SK-N-SH treated with all-trans-retinoic acid at 6 μM for 48 hours (cell line): ENCODE measurements at regions not wholly inside any gene's neighbourhood (a gene's known extent, or its start where the extent isn't known, plus 50 kb on each side); places are given as distances from the start of the nearest gene placed in this dataset.
A peak's percentile ranks its signal among the peaks of the same experiment; 100 is the strongest.

Source experiments
- ATAC-seq: fragments of 200-7000 bp; cut with Tn5 transposase; 3 replicates; pipeline ENCODE4 v1.9.1; 2020; ENCODE audit warnings: mild to moderate bottlenecking, moderate library complexity
- BACH2 ChIP-seq: fragments of 250-450 bp; sonication (Bioruptor Pico); IDR thresholded peaks from 2 replicates; pipeline ENCODE4 v1.9.0; 2021; ENCODE audit warnings: mild to moderate bottlenecking, borderline replicate concordance
- CREB5 ChIP-seq: fragments of 250-450 bp; sonication (Bioruptor Pico); IDR thresholded peaks from 2 replicates; pipeline ENCODE4 v1.5.1; 2020; ENCODE audit warnings: low read depth, mild to moderate bottlenecking, moderate library complexity
- CSDC2 ChIP-seq: fragments of 250-450 bp; sonication (Bioruptor Pico); IDR thresholded peaks from 2 replicates; pipeline ENCODE4 v1.5.0; 2020; ENCODE audit warnings: mild to moderate bottlenecking, moderate library complexity
- ESRRG ChIP-seq: fragments of 250-450 bp; sonication (Bioruptor Pico); IDR thresholded peaks from 2 replicates; pipeline ENCODE4 v1.6.1; 2021; ENCODE audit warnings: mild to moderate bottlenecking
- GLIS3 ChIP-seq: fragments of 250-450 bp; sonication (Bioruptor Pico); IDR thresholded peaks from 2 replicates; pipeline ENCODE4 v1.5.0; 2020; ENCODE audit warnings: mild to moderate bottlenecking, moderate library complexity
- OSR1 ChIP-seq: fragments of 250-450 bp; sonication (Bioruptor Pico); IDR thresholded peaks from 2 replicates; pipeline ENCODE4 v1.8.0; 2022; ENCODE audit warnings: moderate library complexity, mild to moderate bottlenecking, inconsistent platforms
- PPARA ChIP-seq: fragments of 250-450 bp; sonication (Bioruptor Pico); IDR thresholded peaks from 2 replicates; pipeline ENCODE4 v1.5.0; 2020; ENCODE audit warnings: mild to moderate bottlenecking, borderline replicate concordance
- RARB ChIP-seq: fragments of 250-450 bp; sonication (Bioruptor Pico); IDR thresholded peaks from 2 replicates; pipeline ENCODE4 v1.8.0; 2021; ENCODE audit warnings: mild to moderate bottlenecking, moderate library complexity
- SNAI2 ChIP-seq: fragments of 250-450 bp; sonication (Bioruptor Pico); IDR thresholded peaks from 2 replicates; pipeline ENCODE4 v1.5.0; 2020; ENCODE audit warnings: mild to moderate bottlenecking, moderate library complexity
- ZC3H10 ChIP-seq: fragments of 250-450 bp; sonication (Bioruptor Pico); IDR thresholded peaks from 2 replicates; pipeline ENCODE4 v1.5.1; 2021; ENCODE audit warnings: mild to moderate bottlenecking, moderate library complexity
- ZFP3 ChIP-seq: fragments of 250-450 bp; sonication (Bioruptor Pico); IDR thresholded peaks from 2 replicates; pipeline ENCODE4 v1.5.0; 2020; ENCODE audit warnings: mild to moderate bottlenecking, moderate library complexity
- ZFP30 ChIP-seq: fragments of 450-650 bp; formaldehyde crosslinking; IDR thresholded peaks from 2 replicates; pipeline ENCODE4 v1.5.0; 2022; ENCODE audit warnings: mild to moderate bottlenecking, moderate library complexity
- ZNF565 ChIP-seq: fragments of 450-650 bp; formaldehyde crosslinking; conservative IDR thresholded peaks from 2 replicates; pipeline ENCODE4 v1.5.0; 2020; ENCODE audit warnings: low read depth, mild to moderate bottlenecking, moderate library complexity
- ZNF8 ChIP-seq: fragments of 450-650 bp; formaldehyde crosslinking; IDR thresholded peaks from 2 replicates; pipeline ENCODE4 v1.5.0; 2020; ENCODE audit warnings: mild to moderate bottlenecking, moderate library complexity
- TF ChIP-seq, protein P1 (sequence below): fragments of 250-450 bp; sonication (Bioruptor Pico); IDR thresholded peaks from 2 replicates; pipeline ENCODE4 v1.8.0; 2020; ENCODE audit warnings: mild to moderate bottlenecking, moderate library complexity, borderline replicate concordance
- TF ChIP-seq, protein P2 (sequence below): fragments of 250-450 bp; sonication (Bioruptor Pico); IDR thresholded peaks from 2 replicates; pipeline ENCODE4 v1.5.0; 2020; ENCODE audit warnings: mild to moderate bottlenecking, moderate library complexity
- TF ChIP-seq, protein P3 (sequence below): fragments of 250-450 bp; sonication (Bioruptor Pico); IDR thresholded peaks from 2 replicates; pipeline ENCODE4 v1.5.1; 2021; ENCODE audit warnings: mild to moderate bottlenecking, moderate library complexity

- TF ChIP-seq ZFP3 (CRISPR knock-in tag) (no peak), ZNF8 (no peak), OSR1 (CRISPR knock-in tag) (no peak), ZFP30 (no peak)
- TF ChIP-seq, protein P1, sequence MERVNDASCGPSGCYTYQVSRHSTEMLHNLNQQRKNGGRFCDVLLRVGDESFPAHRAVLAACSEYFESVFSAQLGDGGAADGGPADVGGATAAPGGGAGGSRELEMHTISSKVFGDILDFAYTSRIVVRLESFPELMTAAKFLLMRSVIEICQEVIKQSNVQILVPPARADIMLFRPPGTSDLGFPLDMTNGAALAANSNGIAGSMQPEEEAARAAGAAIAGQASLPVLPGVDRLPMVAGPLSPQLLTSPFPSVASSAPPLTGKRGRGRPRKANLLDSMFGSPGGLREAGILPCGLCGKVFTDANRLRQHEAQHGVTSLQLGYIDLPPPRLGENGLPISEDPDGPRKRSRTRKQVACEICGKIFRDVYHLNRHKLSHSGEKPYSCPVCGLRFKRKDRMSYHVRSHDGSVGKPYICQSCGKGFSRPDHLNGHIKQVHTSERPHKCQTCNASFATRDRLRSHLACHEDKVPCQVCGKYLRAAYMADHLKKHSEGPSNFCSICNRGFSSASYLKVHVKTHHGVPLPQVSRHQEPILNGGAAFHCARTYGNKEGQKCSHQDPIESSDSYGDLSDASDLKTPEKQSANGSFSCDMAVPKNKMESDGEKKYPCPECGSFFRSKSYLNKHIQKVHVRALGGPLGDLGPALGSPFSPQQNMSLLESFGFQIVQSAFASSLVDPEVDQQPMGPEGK (CRISPR knock-in tag) = no peak
- TF ChIP-seq, protein P2, sequence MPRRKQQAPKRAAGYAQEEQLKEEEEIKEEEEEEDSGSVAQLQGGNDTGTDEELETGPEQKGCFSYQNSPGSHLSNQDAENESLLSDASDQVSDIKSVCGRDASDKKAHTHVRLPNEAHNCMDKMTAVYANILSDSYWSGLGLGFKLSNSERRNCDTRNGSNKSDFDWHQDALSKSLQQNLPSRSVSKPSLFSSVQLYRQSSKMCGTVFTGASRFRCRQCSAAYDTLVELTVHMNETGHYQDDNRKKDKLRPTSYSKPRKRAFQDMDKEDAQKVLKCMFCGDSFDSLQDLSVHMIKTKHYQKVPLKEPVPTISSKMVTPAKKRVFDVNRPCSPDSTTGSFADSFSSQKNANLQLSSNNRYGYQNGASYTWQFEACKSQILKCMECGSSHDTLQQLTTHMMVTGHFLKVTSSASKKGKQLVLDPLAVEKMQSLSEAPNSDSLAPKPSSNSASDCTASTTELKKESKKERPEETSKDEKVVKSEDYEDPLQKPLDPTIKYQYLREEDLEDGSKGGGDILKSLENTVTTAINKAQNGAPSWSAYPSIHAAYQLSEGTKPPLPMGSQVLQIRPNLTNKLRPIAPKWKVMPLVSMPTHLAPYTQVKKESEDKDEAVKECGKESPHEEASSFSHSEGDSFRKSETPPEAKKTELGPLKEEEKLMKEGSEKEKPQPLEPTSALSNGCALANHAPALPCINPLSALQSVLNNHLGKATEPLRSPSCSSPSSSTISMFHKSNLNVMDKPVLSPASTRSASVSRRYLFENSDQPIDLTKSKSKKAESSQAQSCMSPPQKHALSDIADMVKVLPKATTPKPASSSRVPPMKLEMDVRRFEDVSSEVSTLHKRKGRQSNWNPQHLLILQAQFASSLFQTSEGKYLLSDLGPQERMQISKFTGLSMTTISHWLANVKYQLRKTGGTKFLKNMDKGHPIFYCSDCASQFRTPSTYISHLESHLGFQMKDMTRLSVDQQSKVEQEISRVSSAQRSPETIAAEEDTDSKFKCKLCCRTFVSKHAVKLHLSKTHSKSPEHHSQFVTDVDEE (CRISPR knock-in tag) = no peak
Measured at GRCh38 chr13:87459419-87459818, 211.8 kb upstream of the SLITRK5 start (continued).

DNA sequence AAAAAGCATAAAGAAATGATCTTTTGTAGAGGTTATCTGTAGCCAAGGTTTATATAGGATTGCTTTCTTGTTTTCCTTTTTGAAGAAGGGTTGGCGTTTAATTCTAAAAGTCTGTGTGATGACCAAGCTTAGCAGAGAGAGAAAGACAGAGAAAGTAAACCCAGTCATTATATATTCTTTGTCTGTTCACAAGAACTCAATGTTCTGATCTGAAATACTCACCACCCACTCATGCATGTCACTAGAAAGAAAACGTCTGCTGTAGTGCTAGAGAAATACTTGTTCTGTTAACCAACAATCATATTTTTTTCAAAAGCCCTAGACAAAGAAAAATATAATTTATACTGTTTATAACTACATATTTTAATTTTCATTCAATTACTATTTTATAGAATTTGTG, 173.7 kb upstream of the SLITRK5 start:
- TF ChIP-seq ESRRG (CRISPR knock-in tag) = no peak
- TF ChIP-seq RARB (CRISPR knock-in tag) = no peak
- no peak for TF ChIP-seq BACH2 (CRISPR knock-in tag)
- TF ChIP-seq, protein P1 (CRISPR knock-in tag) = no peak
- TF ChIP-seq GLIS3 (CRISPR knock-in tag) = no peak
- no peak for TF ChIP-seq SNAI2 (CRISPR knock-in tag)
- TF ChIP-seq, protein P3, sequence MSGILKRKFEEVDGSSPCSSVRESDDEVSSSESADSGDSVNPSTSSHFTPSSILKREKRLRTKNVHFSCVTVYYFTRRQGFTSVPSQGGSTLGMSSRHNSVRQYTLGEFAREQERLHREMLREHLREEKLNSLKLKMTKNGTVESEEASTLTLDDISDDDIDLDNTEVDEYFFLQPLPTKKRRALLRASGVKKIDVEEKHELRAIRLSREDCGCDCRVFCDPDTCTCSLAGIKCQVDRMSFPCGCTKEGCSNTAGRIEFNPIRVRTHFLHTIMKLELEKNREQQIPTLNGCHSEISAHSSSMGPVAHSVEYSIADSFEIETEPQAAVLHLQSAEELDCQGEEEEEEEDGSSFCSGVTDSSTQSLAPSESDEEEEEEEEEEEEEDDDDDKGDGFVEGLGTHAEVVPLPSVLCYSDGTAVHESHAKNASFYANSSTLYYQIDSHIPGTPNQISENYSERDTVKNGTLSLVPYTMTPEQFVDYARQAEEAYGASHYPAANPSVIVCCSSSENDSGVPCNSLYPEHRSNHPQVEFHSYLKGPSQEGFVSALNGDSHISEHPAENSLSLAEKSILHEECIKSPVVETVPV (CRISPR knock-in tag) = no peak
- TF ChIP-seq CREB5 (CRISPR knock-in tag) = no peak
- TF ChIP-seq ZNF8 = no peak
- TF ChIP-seq ZNF565 (CRISPR knock-in tag) = no peak
- ATAC-seq = no peak

DNA sequence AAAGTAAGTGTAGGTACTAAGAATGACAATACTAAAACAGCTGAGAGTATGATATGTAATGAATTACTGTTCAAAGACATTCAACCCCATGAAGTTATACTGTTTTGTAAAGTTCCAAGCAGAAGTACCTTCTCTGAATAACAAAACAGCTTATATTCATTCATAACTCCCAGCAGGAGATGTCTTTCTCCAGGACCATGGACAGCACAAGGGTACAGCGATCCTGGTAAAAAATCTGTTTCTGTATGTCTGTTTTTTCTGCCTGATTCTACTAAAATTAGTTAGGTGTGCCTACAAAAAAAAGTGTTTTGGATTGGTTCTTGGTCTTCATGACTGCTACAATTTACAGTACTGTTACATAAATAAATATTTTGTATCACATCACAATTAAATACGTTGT, 172.5 kb upstream of the SLITRK5 start:
- ATAC-seq = no peak
- TF ChIP-seq RARB (CRISPR knock-in tag) (no peak), OSR1 (CRISPR knock-in tag) (0 out of 2 replicates have a peak, but pooled peaks have one; percentile 23), ZNF565 (CRISPR knock-in tag) (no peak), PPARA (CRISPR knock-in tag) (no peak), SNAI2 (CRISPR knock-in tag) (0 out of 2 replicates have a peak, but pooled peaks have one; percentile 39), CSDC2 (CRISPR knock-in tag) (0 out of 2 replicates have a peak, but pooled peaks have one; percentile 62)
- TF ChIP-seq, protein P1 (CRISPR knock-in tag) = no peak

- ATAC-seq = no peak
- TF ChIP-seq, protein P2 (CRISPR knock-in tag) = no peak
- no peak for TF ChIP-seq ZFP30
- no peak for TF ChIP-seq ZNF565 (CRISPR knock-in tag)
- TF ChIP-seq ZC3H10 (CRISPR knock-in tag) = no peak
- no peak for TF ChIP-seq SNAI2 (CRISPR knock-in tag)
- TF ChIP-seq RARB (CRISPR knock-in tag) = no peak
- TF ChIP-seq, protein P3 (CRISPR knock-in tag) = no peak
- TF ChIP-seq CREB5 (CRISPR knock-in tag) = no peak
Measured at GRCh38 chr13:87524775-87525174, 146.4 kb upstream of the SLITRK5 start.
